ENCODE measurements at regions not wholly inside any gene's neighbourhood (a gene's known extent, or its start where the extent isn't known, plus 50 kb on each side); places are given as distances from the start of the nearest gene placed in this dataset.

DNA sequence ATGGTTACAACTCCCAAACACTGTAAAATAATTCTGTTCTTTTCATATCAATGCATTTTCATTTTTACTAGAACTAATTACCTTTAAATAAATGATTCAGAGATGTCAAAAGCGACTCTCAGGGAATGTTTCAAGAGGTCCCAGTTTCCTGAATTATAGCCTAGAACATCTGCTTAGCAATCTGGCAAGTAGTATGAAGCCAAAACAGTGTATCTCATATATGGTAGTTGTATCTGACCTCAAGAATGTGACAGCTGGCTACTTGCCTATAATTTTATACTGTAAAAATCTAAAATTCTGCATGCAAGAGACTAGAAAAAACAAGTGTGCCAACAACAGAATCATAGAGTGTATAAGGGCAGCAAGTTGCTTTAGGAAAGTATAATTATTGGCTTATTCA lies 187.7 kb upstream of the POU5F2 start:
- H3K4me3 Mint-ChIP-seq: no peak overlapping the region
- no peaks in the 10 kb centered on the region for H3K27me3 Mint-ChIP-seq
- H3K4me1 Mint-ChIP-seq (ENCODE audit: unreplicated experiment): peaks cover 12% of the 10 kb centered on the region
- TF ChIP-seq CTCF (conservative IDR thresholded peaks at IDR 0.05): no peak
- H3K9me3 Mint-ChIP-seq: peaks cover 4% of the 10 kb centered on the region
- no peak overlapping the region for H3K27ac Mint-ChIP-seq
- DNase-seq (ENCODE audit: extremely low spot score, unreplicated experiment): no peak
- peaks cover 5% of the 10 kb centered on the region for H3K36me3 Mint-ChIP-seq

GRCh38 chr5:93926831-93927620 lies 185.6 kb upstream of the POU5F2 start:
- Mint-ChIP-seq H3K27ac (no peak overlapping the region), H3K4me3 (no peak overlapping the region), H3K4me1 (ENCODE audit: unreplicated experiment) (peaks cover 12% of the 10 kb centered on the region), H3K27me3 (no peaks in the 10 kb centered on the region), H3K9me3 (no peaks in the 10 kb centered on the region), H3K36me3 (peaks cover 1% of the 10 kb centered on the region)
- no peak for DNase-seq (ENCODE audit: extremely low spot score, unreplicated experiment)
- no peak for TF ChIP-seq CTCF (conservative IDR thresholded peaks at IDR 0.05)

DNA sequence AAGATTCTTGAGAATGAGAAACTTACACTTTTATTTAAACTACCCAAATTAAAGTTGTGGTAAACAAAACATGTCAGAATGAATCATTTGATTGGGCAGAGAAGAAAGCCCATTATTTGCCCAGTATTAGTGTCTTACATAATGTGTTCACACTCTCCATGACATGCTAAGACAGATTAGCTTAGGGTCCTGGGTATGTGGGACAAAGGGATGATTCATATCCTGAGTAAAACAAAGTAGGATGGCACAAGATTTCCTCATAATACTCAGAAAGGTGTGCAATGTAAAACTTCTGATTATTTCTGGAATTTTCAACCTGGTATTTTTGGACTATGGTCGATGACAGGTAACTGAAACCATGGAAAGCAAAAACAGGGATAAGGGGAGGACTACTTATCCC lies 183.9 kb upstream of the POU5F2 start:
- no peak for DNase-seq (ENCODE audit: extremely low spot score, unreplicated experiment)
- Mint-ChIP-seq H3K27ac (no peak overlapping the region), H3K27me3 (no peaks in the 10 kb centered on the region), H3K9me3 (no peaks in the 10 kb centered on the region), H3K4me3 (no peak overlapping the region), H3K4me1 (ENCODE audit: unreplicated experiment) (peaks cover 12% of the 10 kb centered on the region), H3K36me3 (peaks cover 3% of the 10 kb centered on the region)
- TF ChIP-seq CTCF (conservative IDR thresholded peaks at IDR 0.05): no peak

DNA sequence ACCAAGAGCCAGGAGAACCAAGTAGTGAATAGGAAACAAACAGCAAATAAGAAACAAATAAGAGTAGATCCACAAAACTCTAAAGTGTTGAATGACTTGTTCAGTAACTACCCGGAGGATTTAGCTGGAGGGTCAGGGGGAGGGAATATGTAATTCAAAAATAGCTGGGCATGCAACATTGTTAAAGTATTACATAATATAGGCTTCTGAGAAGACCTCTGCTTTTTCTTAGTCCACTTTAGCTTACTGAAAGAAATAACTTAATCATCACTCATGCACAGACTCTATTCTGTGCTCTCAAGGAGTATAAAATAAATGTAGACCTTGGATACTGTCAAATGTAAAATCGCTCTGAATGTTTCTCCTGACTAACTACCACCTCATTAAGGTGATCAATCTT lies 183.2 kb upstream of the POU5F2 start:
- no peaks in the 10 kb centered on the region for H3K9me3 Mint-ChIP-seq
- TF ChIP-seq CTCF (conservative IDR thresholded peaks at IDR 0.05): no peak
- H3K27ac Mint-ChIP-seq: no peak overlapping the region
- no peak overlapping the region for H3K4me3 Mint-ChIP-seq
- no peak for DNase-seq (ENCODE audit: extremely low spot score, unreplicated experiment)
- peaks cover 12% of the 10 kb centered on the region for H3K4me1 Mint-ChIP-seq (ENCODE audit: unreplicated experiment)
- H3K27me3 Mint-ChIP-seq: no peaks in the 10 kb centered on the region
- peaks cover 3% of the 10 kb centered on the region for H3K36me3 Mint-ChIP-seq

DNA sequence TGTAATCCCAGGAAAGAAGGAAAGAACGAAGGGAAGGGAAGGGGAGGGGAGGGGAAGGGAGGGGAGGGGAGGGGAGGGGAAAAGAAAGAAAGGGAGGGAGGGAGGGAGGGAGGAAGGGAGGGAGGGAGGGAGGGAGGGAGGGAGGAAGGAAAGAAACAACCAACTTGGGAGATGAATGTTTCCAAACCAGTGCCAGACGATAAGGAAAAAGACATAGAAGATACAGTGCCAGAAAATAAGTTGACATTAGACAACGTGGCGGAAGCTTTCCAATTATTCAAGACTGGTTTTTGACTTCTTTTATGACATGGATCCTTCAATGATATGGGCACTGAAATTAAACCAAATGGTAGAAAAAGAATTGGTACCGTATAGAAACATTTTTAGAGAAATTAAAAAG lies 181.2 kb upstream of the POU5F2 start:
- Mint-ChIP-seq H3K27ac (no peak overlapping the region), H3K4me1 (ENCODE audit: unreplicated experiment) (peaks cover 11% of the 10 kb centered on the region), H3K27me3 (no peaks in the 10 kb centered on the region), H3K4me3 (no peak overlapping the region), H3K9me3 (no peaks in the 10 kb centered on the region), H3K36me3 (peaks cover 3% of the 10 kb centered on the region)
- DNase-seq (ENCODE audit: extremely low spot score, unreplicated experiment): no peak
- TF ChIP-seq CTCF (conservative IDR thresholded peaks at IDR 0.05): no peak
